Heart right ventricle (tissue), 16 donors: ENCODE measurements at regions not wholly inside any gene's neighbourhood (a gene's known extent, or its start where the extent isn't known, plus 50 kb on each side); places are given as distances from the start of the nearest gene placed in this dataset.
"Not testable (repeated sequence)": the region's sequence is repeated elsewhere in the genome, so short reads cannot be mapped to it uniquely, and the experiment has no call there.

Experiments
- ATAC-seq, 8 donors: fragments of 200-7000 bp; cut with Tn5 transposase; one replicate each; pipeline ENCODE4 v1.9.1; 2020; ENCODE audit warnings: mild to moderate bottlenecking in 8 of 8, moderate library complexity in 8 of 8, moderate number of reproducible peaks in 1 of 8
- DNase-seq, 2 donors: peaks; one replicate each; pipeline ENCODE4 v3.0.0-alpha.2; 2020
- H3K27ac ChIP-seq, 10 donors: fragments of 200-600 bp; sonication (generic) in 2 of 10; one replicate each; pipeline versions ENCODE4 v1.5.0 to v1.8.0; 2020 to 2022; ENCODE audit warnings: mild to moderate bottlenecking in 3 of 10
- H3K27me3 ChIP-seq, 7 donors: fragments of 200-600 bp; one replicate each; pipeline ENCODE4 v1.8.0; 2021 to 2022; ENCODE audit warnings: mild to moderate bottlenecking in 2 of 7
- H3K36me3 ChIP-seq, 9 donors: fragments of 200-600 bp; sonication (generic) in 1 of 9; one replicate each; pipeline versions ENCODE4 v1.5.0 to v1.8.0; 2020 to 2022; ENCODE audit warnings: mild to moderate bottlenecking in 2 of 9
- H3K4me1 ChIP-seq, 9 donors: fragments of 200-600 bp; sonication (generic) in 1 of 9; one replicate each; pipeline versions ENCODE4 v1.5.0 to v1.8.0; 2020 to 2022; ENCODE audit warnings: mild to moderate bottlenecking in 4 of 9
- H3K4me3 ChIP-seq, 10 donors: fragments of 200-600 bp; sonication (generic) in 2 of 10; one replicate each; pipeline versions ENCODE4 v1.5.0 to v1.8.0; 2020 to 2022; ENCODE audit warnings: mild to moderate bottlenecking in 7 of 10, moderate library complexity in 2 of 10
- H3K9me3 ChIP-seq, 11 donors: fragments of 200-600 bp in 10 of 11; sonication (generic) in 2 of 11; one replicate each; pipeline versions ENCODE4 v1.5.0 to v1.8.0; 2013 to 2022; ENCODE audit warnings: mild to moderate bottlenecking in 2 of 11, control low read depth in 1 of 11, moderate library complexity in 1 of 11
- WGBS, 2 donors: extraction: QIAGEN DNeasy Blood & Tissue Kit; methylation state at CpG; one replicate each; pipeline ENCODE4 v1.1.7; 2013; ENCODE audit warnings: inconsistent platforms in 1 of 2; 5-methylcytosine and 5-hydroxymethylcytosine counted together
- intact Hi-C, 10 donors: fragments of 100-400 bp; cut with DNase I; formaldehyde crosslinking; loops; one replicate each; pipeline versions ENCODE4 v1.11.1 to v1.14.2; 2022
- TF ChIP-seq, protein P1 (sequence below), 9 donors: fragments of 200-600 bp; sonication (generic) in 2 of 9; IDR thresholded peaks; one replicate each; pipeline versions ENCODE4 v1.5.0 to v1.8.0; 2021 to 2022; ENCODE audit warnings: antibody characterized with exemption in 9 of 9, mild to moderate bottlenecking in 5 of 9, moderate library complexity in 1 of 9
- donor health status: Arrhythmogenic right ventricular cardiomyopathy.
- donor health status: ischemic (EF 13 %, LVEDD 7.1; RV severe dilation, severe dysfunction).
- donor health status: healthy with polysubstance abuse.
- donor health status: DM: no; HTN: yes; CAD: no.
- donor health status: DM: no; HTN: no; CAD: no.
- donor health status: ischemic (EF 25% LVEDD 6.9; RV normal size, moderate dysfunction).
- donor health status: ischemic (EF 25% LVEDD 5.7; RV mildly dilated, moderate dysfunction).
- donor health status: healthy.
- donor health status: DM: yes; HTN: yes; CAD: no.
- donor health status: Ischemic cardiomyopathy.
- donor health status: ischemic (EF 35%, LVEDD 5.7; RV mildly dilated, moderate dysfunction).
- donor health status: nonischemic (EF 11% LVEDD 7.7; RV severe dilation, severe dysfunction).
- donor health status: DM: yes; HTN: yes; CAD: no.
- donor health status: PGD.
- donor health status: ischemic (EF 29% LVEDD 5.4; RV normal size, mild dysfunction).
- donor health status: nonischemic (EF 23%, LVEDD 6.1; RV moderate dilation, normal function).

DNA sequence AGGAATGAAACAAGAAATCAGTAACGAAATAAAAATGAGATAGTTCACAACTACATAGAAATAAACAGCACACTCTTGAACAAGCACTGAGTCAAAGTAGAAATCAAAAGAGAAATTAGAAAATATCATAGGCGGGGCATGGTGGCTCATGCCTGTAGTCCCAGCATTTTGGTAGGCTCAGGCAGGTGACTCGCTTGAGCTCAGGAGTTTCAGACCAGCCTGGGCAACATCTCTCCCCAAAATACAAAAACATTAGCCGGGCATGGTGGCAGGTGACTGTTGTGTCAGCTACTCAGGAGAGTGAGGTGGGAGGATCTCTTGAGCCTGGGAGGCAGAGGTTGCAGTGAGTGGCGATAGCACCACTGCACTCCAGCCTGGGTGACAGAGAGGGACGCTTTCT lies 714.4 kb downstream of the GLUD2 start:
- intact Hi-C loops, result no loop called here
- 71 to 73% methylated on average over 6 of the region's 6 CpGs for WGBS, 2 donors
- Histone ChIP-seq H3K4me1 (no peaks in the 10 kb centered on the region), H3K36me3 (no peaks in the 10 kb centered on the region), H3K4me3 (no peak overlapping the region), H3K27me3 (no peaks in the 10 kb centered on the region), H3K27ac (no peak overlapping the region), H3K9me3 (no peaks in the 10 kb centered on the region)
- TF ChIP-seq, protein P1, sequence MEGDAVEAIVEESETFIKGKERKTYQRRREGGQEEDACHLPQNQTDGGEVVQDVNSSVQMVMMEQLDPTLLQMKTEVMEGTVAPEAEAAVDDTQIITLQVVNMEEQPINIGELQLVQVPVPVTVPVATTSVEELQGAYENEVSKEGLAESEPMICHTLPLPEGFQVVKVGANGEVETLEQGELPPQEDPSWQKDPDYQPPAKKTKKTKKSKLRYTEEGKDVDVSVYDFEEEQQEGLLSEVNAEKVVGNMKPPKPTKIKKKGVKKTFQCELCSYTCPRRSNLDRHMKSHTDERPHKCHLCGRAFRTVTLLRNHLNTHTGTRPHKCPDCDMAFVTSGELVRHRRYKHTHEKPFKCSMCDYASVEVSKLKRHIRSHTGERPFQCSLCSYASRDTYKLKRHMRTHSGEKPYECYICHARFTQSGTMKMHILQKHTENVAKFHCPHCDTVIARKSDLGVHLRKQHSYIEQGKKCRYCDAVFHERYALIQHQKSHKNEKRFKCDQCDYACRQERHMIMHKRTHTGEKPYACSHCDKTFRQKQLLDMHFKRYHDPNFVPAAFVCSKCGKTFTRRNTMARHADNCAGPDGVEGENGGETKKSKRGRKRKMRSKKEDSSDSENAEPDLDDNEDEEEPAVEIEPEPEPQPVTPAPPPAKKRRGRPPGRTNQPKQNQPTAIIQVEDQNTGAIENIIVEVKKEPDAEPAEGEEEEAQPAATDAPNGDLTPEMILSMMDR (IDR thresholded peaks at IDR 0.05), result no peak
- ATAC-seq (no peak), DNase-seq (no peak)

DNA sequence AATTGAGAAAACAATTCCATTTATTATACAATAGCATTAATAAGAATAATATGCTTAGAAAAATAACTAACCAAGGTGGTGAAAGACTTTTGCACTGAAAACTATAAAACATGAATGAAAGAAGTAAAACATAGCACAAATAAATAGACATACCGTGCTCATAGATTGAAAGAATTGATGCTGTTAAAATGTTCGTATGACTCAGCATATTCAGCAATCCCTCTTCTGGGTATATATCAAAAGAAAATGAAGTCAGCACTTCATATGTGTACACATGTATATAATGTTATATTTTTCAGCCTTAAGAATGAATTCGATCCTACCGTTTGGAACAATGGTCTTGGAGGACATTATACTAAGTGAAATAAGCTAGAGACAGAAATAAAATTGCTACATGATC lies 716.3 kb downstream of the GLUD2 start:
- 88 to 90% methylated on average over 4 of the region's 4 CpGs for WGBS, 2 donors
- no peak for DNase-seq
- intact Hi-C loops, result no loop called here
- Histone ChIP-seq H3K27me3 (no peaks in the 10 kb centered on the region), H3K4me3 (no peak overlapping the region), H3K9me3 (no peaks in the 10 kb centered on the region), H3K4me1 (no peaks in the 10 kb centered on the region), H3K36me3 (no peaks in the 10 kb centered on the region), H3K27ac (no peak overlapping the region)
- TF ChIP-seq, protein P1 (IDR thresholded peaks at IDR 0.05), result no peak
- no peak for ATAC-seq

DNA sequence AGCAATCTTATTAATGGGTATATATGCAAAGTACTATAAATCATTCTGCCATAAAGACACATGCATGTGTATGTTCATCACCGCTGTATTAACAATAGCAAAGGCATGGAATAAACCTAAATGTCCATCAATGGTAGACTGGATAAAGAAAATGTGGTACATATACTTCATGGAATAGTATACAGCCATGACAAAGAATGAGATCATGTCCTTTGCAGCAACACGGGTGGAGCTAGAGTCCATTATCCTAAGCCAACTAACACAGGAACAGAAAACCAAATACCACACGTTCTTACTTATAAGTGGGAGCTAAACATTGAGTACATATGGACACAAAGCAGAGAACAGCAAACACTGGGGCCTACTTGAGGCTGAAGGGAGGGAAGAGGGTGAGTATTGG lies 720.8 kb downstream of the GLUD2 start:
- H3K36me3 ChIP-seq, DNase-seq, H3K27me3 ChIP-seq, H3K9me3 ChIP-seq, H3K4me3 ChIP-seq, ATAC-seq, intact Hi-C loops, H3K27ac ChIP-seq, H3K4me1 ChIP-seq: not testable (repeated sequence)
- WGBS, 2 donors, result 82% methylated on average over 3 of the region's 3 CpGs

DNA sequence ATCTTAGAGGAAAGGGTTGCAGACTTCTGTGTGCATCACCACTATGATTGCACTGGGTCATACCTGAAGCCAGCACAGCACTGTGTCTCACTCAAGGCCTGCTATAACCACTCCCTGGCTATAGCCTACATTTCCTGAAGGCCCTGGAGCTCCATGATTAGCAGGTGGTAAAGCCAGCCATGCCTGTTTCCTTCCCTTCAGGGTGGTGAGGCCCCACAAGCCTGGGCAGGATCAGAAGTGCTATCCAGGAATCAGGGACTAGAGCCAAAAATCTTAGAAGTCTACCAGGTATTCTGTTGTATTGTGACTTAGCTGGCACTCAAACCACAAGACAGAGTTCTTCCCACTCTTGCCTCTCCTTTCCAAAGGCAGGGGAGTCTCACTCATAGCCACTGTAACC lies 734.6 kb downstream of the GLUD2 start:
- TF ChIP-seq, protein P1 (IDR thresholded peaks at IDR 0.05), result no peak
- no peak overlapping the region for H3K4me3 ChIP-seq
- H3K27ac ChIP-seq, result no peak overlapping the region
- no peak for DNase-seq
- no peaks in the 10 kb centered on the region for H3K36me3 ChIP-seq
- peaks cover 0 to 4% (median 0%) of the 10 kb centered on the region in 11 donors for H3K9me3 ChIP-seq
- H3K4me1 ChIP-seq, result no peaks in the 10 kb centered on the region
- no peak for ATAC-seq
- intact Hi-C loops, result no loop called here
- H3K27me3 ChIP-seq, result no peaks in the 10 kb centered on the region

DNA sequence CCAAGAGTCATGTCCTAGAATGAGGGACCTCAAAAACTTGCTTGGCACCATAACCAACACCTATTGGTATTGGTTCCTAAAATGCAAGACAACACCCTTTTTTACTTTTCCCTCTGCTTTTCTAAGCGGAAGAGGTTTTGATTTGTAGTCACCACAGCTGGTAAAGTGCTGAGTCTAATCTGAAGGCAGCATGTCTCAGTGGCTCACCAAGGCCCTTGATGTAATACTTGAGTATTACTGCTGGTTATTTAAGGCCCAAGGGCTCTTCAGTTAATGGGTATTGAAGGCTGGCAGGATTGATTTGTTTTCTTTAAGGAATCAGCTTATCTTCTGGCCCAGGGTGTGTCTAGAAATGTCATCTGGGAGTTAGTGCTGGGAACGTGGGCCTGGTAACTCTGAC lies 735.1 kb downstream of the GLUD2 start:
- no peaks in the 10 kb centered on the region for H3K36me3 ChIP-seq
- TF ChIP-seq, protein P1 (IDR thresholded peaks at IDR 0.05), result no peak
- ATAC-seq (no peak), DNase-seq (no peak)
- intact Hi-C loops, result no loop called here
- H3K4me1 ChIP-seq, result no peaks in the 10 kb centered on the region
- no peak overlapping the region for H3K27ac ChIP-seq
- no peaks in the 10 kb centered on the region for H3K27me3 ChIP-seq
- no peak overlapping the region for H3K4me3 ChIP-seq
- H3K9me3 ChIP-seq, result peaks cover 0 to 4% (median 0%) of the 10 kb centered on the region in 11 donors
- 51 to 54% methylated on average over 2 of the region's 2 CpGs for WGBS, 2 donors
